ENCODE measurements at regions not wholly inside any gene's neighbourhood (a gene's known extent, or its start where the extent isn't known, plus 50 kb on each side); places are given as distances from the start of the nearest gene placed in this dataset.
"Not testable (repeated sequence)": the region's sequence is repeated elsewhere in the genome, so short reads cannot be mapped to it uniquely, and the experiment has no call there.

DNA sequence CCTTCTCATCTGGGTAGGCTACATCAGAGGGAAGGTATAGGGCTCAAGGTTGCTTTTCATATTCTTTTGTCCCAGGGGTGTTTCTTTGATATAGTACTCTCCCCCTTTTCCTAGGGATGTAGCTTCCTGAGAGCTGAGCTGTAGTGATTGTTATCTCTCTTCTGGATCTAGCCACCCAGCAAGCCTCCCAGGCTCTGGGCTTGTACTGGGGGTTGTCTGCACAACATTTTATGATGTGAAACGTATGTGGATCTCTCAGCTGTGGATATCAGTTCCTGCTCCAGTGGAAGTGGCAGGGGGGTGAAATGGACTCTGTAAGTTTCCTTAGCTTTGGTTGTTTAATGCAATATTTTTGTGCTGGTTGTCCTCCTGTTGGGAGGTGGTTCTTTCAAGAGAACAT, 437.3 kb upstream of the SYNCRIP start:
- DNase-seq (ENCODE audit: low read depth in 2 of 2), result no peak

DNA sequence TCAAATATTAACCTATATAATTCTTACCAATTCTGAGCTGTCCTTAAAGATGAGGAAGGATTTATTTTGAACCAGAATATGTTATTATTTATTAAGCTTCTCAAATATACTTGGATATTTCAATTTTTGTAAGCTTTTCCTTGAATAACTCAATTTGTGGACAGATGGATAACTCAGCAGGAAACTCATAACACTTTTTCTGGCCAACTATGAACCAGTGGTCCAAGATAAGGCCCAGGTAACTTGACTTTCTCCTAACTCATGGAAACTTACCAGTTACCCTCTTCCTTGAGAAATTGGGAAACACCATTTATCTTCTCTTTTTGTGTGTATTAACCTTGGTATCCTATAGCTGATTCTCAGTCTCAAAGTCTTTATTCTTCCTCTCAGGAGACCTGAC, 427.5 kb upstream of the SYNCRIP start:
- DNase-seq (ENCODE audit: low read depth in 2 of 2), result no peak

DNA sequence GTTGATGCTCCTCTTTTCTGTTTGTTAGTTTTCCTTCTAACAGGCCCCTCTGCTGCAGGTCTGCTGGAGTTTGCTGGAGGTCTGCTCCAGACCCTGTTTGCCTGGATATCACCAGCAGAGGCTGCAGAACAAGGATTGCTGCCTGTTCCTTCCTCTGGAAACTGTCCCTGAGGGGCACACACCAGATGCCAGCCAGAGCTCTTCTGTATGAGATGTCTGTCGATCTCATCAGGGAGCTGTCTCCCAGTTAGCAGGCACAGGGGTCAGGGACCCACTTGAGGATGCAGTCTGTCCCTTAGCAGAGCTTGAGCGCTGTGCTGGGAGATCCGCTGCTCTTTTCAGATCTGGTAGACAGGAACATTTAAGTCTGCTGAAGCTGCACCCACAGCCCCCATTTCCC, 422.3 kb upstream of the SYNCRIP start:
- not testable (repeated sequence) for DNase-seq (ENCODE audit: low read depth in 2 of 2)

DNA sequence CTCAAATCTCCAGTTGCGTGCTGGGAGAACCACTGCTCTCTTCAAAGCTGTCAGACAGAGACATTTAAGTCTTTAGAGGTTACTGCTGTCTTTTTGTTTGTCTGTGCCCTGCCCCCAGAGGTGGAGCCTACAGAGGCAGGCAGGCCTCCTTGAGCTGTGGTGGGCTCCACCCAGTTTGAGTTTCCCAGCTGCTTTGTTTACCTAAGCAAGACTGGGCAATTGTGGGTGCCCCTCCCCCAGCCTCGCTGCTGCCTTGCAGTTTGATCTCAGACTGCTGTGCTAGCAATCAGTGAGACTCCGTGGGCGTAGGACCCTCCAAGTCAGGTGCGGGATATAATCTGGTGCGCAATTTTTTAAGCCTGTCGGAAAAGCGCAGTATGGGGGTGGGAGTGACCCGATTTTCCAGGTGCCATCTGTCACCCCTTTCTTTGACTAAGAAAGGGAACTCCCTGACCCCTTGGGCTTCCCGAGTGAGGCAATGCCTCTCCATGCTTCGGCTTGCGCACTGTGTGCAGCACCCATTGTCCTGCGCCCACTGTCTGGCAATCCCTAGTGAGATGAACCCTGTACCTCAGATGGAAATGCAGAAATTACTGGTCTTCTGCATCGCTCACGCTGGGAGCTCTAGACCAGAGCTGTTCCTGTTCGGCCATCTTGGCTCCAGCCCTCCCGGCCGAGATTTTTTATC, 414.8 kb upstream of the SYNCRIP start:
- DNase-seq (ENCODE audit: low read depth in 2 of 2), result not testable (repeated sequence)

DNA sequence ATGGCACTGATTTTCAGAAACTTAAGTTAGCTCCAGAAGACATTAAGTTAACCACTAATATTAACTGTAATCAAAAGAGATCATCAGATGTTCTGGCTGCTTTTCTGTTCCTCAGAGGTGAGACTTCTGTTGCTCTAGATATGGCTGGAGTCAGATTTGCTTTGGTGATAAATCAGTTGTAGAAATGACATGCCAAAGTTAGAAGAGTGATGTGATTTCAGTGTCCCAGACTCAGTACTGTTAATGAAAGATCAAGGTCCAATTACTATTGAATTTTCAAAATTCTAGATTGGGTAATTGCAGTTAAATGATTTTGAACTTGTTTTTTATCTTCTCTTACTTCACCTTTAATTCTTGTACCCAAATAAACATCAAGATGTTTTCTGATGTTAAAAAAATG, 402.4 kb upstream of the SYNCRIP start:
- DNase-seq (ENCODE audit: low read depth in 2 of 2), result no peak

DNA sequence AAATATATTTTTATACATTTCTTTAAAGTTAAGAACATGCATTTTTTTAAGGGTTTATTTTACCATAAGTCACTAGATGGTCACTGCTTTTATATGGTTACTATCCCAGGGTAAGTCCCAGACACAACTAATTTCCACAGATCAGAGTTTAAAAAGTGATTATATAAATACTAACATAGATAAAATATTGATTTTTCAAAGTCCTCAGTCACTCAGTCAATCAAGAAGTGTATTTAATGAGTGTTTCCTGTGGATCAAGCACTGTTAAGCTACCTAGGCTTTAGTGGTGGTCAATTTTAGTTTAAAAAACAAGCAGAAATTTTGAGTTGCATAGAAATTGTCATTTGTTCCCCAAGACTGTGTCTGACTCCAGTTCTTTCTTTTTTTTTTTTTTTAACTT, 399.5 kb upstream of the SYNCRIP start:
- no peak for DNase-seq (ENCODE audit: low read depth in 2 of 2)

DNA sequence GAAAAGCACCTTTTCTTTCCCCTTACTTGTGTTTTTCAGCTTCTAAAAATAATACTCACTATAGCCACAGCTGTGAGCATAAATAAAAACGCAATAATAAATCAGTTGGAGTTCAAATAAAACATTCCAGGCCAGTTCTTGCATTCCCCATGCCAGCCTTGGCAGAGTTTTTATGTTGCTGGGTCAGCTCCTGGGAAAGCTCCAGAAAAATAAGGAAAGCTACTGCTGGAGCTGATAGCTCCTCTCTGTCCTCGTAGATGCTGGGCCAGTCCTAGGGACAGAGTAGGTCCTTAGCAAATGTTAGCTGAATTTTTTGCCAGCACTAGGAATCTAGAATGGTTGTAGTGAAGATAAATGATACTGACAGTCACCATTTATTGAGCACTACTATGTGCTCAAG, 389.0 kb upstream of the SYNCRIP start:
- DNase-seq (ENCODE audit: low read depth in 2 of 2), result no peak

DNA sequence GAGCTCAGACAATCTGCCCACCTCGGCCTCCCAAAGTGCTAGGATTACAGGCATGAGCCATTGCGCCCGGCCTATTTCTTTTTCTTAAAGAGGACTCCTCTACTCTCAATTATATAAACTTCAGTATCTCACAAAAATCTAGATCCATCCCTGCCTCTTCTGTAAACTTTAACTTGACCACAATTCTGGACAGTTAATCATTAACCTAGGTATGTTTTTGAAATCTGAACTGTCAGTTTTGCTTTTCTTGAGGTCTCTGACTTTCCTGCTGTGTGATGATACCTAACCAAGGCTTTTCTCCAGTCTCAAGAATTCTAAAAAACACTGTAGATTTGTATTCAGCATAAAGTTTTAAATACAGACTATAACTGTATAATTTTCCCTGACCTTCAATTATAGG, 388.2 kb upstream of the SYNCRIP start:
- no peak for DNase-seq (ENCODE audit: low read depth in 2 of 2)

DNA sequence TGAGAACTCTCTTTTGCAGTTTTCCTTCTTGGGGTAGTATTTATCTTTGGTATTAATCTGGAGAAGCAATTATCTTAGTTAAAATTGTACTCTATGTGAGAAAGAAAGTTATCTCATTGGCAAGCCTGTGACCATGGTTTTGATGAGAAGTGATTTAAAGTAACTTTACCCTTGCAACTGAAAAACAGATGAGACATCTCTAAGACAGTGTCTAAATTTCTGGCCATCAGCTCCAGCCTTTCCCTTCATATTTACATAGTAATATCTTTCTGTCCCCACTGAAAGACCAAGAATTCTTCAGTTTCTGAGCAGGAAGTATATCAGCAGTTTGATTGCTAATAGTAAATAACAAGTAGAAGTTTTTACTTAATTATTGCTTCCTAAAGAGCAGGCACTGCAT, 386.1 kb upstream of the SYNCRIP start:
- DNase-seq (ENCODE audit: low read depth in 2 of 2), result no peak

DNA sequence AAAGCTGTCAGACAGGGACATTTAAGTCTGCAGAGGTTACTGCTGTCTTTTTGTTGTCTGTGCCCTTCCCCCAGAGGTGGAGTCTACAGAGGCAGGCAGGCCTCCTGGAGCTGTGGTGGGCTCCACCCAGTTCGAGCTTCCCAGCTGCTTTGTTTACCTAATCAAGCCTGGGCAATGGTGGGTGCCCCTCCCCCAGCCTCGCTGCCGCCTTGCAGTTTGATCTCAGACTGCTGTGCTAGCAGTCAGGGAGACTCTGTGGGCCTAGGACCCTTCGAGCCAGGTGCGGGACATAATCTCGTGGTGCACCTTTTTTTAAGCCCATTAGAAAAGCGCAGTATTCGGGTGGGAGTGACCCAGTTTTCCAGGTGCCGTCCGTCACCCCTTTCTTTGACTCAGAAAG, 384.2 kb upstream of the SYNCRIP start:
- not testable (repeated sequence) for DNase-seq (ENCODE audit: low read depth in 2 of 2)

DNA sequence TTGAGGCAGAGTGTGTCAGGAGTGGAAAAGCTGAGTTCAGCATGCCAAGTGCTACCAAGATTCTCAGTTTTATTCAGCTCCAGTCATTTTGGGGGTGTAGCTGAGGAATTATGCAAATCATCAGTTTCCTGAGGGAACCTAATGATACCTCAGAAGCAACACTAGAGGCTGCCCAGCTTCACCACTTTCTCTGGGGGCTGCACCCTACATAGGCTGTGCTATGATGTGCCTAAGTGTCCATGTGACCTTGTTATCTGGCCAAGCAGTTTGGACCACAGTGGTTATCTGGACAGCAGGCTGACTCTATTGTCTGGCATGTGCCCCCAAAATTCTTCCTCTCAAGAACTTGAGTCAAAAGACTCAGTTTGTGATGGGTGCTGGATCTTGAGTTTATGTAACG, 374.6 kb upstream of the SYNCRIP start:
- no peak for DNase-seq (ENCODE audit: low read depth in 2 of 2)

DNA sequence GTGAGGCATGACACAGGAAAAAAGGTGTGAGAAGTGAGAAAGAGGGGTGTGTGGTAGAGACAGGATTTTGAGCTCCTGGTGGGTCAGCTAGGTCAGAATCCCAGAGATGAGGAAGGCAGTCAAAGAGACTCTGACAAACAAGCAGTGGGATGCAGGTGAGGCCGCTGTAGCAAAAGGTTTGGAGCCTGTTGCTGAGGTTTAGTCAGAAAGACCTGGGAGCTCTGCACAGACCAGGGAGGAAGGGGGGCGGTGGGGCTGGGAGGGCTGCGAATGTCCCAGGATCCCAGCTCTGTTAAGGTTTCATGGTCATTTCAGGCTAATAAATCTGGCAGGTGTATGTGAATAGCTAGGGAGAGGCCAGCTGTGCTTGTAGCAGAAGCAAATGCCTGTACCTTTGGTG, 373.9 kb upstream of the SYNCRIP start:
- DNase-seq (ENCODE audit: low read depth in 2 of 2), result no peak

DNA sequence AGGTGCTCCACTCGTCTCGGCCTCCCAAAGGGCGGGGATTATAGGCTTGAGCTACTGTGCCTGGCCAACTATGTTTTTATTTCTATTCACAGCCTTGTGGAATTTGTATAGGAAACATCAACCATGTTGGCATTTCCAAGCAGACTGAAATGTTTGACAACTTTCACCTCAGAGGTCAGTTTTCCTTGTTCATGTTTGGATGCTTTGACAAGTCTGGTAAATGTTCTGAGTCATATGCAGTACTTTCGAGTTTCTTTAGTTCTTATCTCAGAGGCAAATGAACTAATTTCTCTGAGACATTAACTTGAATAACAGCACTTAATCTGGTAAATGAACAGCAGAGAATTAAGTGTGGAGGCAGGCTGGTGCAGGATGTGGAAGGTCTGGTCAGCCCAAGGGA, 373.4 kb upstream of the SYNCRIP start:
- no peak for DNase-seq (ENCODE audit: low read depth in 2 of 2)

DNA sequence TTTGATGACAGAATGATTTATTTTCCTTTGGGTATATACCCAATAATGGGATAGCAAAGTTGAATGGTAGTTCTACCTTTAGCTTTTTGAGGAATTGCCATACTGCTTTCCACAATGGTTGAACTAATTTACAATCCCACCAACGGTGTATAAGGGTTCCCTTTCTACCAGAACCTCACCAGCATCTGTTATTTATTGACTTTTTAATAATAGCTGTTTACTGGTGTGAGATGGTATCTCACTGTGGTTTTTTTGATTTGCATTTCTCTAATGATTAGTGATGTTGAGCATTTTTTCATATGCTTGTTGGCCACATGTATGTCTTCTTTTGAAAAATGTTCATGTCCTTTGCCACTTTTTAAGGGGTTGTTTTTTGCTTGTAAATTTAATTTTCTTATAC, 370.3 kb upstream of the SYNCRIP start:
- not testable (repeated sequence) for DNase-seq (ENCODE audit: low read depth in 2 of 2)

DNA sequence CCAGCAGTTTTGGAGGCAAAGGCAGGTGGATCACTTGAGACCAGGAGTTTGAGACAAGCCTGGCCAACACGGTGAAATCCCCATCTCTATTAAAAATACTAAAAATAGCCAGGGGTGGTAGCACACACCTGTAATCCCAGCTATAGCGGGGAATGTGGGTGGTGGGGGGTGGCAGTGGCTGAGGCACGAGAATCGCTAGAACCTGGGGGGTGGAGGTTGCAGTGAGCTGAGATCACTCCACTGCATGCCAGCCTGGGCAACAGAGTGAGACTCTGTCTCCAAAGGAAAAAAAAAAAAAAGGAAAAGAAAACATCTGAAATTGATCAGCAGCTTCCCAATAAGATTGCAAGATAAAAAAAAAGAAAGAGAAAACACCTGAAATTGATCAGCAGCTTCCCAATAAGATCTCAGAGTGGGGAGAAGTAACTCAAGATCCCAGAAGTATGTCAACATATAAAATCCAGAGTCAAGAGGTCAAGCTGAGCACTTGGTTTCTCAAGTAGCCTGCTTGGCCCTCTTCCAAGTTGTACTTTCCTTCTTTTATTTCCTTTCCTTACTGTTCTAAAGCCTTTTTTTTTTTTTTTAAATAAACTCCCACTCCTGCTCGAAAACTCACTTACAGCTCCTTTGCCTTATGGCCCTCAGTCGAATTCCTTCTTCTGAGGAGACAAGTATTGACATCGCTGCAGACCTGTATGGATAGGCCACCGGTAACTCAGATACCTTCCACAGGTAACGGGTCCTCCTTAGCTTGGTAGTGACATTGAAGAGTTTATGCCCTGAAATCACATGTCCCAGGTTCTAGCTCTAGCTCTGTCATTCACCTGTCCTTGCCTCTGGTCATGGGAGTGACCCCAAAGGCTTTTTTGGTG, 368.5 kb upstream of the SYNCRIP start:
- no peak for DNase-seq (ENCODE audit: low read depth in 2 of 2)

DNA sequence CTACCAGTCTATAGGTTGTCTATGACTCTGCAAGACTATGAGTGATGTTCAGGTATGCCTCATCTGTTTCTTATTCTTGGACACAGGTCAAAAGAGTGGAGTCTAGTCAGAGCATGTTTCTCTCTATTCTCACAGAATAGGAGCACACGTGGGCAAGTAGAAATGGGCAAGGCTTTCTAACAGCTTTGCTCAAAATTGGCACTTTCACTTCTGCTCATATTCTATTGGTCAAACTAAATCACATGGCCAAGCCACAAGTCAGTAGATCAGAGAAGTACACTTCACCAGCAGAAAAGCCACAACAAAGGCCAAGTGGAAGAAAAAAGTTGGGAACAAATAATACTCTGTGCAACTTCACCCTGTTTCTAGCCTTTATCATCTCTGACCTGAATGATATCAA, 354.5 kb upstream of the SYNCRIP start:
- DNase-seq (ENCODE audit: low read depth in 2 of 2), result no peak

DNA sequence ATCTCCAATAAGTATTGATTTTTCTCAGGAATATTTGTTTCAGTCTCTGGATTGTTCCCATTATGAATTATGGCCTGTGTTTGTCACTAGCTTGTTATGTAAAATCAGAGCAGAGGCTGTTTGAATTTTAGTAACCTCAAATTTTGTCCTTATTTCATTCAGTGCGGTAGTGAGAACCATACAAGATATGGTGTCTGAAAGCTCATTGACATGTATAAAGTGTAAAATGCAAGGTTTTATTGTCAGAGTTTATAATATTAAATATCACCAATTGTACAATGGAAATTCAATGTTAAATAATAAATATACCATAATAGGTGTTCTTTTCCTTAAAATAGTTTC, 353.3 kb upstream of the SYNCRIP start:
- DNase-seq (ENCODE audit: low read depth in 2 of 2), result no peak

DNA sequence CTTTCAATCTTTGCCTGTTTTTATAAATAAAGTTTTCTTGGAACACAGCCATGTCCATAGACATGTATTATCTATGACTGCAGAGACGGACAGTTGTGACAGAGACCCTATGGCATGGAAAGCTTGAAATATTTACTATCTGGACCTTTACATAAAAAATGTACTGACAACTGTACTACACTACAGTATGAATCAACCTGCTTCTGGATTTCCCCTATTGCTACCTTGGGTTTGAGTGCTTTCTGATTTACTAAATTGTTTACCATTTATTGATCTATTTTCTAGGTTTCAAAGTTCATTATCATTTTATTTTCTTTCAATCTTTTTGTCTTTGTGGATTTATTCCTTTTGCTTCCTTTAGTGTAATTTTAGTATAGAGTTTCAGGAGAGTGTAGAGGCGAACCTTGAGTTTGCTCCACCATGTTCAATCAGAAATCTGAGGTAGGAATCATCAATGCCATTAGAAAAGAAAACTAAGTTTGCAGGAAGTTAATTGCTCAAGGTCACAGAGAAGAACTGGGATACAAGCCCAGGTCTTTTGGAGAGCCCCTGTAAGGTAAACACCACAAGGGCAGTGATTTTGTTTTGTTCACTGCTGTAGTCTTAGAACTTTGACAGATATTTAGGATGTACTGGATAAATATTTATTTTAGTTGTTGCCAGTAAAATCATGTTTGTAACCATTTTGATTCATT, 352.8 kb upstream of the SYNCRIP start:
- DNase-seq (ENCODE audit: low read depth in 2 of 2), result no peak

DNA sequence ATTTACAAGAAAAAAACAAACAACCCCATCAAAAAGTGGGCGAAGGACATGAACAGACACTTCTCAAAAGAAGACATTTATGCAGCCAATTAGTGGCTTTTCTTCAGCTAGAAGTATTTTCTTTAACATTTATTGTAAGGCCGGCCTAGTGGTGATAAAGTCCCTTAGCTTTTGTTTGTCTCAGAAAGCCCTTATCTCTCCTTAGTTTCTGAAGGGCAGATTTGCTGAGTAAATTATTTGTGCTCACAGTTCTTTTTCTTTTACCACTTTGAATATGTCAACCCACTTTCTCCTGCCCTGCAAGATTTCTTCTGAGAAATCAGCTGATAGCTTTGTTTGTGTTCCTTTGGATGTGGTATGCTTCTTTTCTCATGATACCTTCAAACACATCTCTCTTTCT, 344.0 kb upstream of the SYNCRIP start:
- DNase-seq (ENCODE audit: low read depth in 2 of 2), result no peak

DNA sequence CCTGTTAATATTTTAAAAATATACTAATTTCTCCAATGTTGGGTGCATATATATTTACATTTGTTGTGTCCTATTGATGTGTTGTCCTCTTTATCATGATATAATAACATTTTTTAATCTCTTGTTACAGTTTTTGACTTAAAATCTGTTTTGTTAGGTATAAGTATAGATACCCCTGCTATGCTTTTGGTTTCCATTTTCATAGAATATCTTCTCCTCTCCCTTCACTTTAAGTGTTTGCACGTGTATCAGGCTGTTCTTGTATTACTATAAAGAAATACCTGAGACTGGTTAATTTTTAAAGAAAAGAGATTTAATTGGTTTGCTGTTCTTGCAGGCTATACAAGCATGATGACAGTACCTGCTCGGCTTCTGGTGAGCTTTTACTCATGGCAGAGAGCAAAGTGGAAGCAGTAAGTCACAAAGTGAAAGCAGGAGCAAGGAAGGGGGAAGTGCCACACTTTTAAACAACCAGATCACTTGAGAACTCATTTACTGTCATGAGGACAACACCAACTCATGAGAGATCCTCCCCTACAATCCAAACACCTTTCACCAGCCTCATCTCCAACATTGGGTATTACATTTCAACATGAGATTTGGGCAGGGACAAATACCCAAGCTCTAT, 340.5 kb upstream of the SYNCRIP start:
- DNase-seq (ENCODE audit: low read depth in 2 of 2), result no peak

DNA sequence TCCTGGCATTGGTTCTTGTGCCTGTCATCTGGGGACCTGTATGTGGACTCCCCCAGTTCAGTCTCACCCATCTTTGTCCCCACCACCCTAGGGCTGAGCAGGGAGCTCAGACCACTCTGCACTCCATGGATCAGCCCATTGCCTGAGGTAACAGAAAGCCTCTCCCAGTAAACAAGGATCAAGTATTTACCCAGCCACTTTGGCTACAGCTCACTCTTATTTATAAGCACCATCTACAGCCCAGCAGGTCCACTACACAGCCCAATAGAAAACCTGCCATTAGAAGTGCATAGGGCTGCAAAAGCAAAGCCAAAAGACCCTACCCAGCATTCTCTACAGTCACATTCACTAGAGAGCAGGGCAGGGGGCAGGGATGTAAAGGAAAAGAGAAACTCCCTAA, 335.0 kb upstream of the SYNCRIP start:
- DNase-seq (ENCODE audit: low read depth in 2 of 2), result no peak

DNA sequence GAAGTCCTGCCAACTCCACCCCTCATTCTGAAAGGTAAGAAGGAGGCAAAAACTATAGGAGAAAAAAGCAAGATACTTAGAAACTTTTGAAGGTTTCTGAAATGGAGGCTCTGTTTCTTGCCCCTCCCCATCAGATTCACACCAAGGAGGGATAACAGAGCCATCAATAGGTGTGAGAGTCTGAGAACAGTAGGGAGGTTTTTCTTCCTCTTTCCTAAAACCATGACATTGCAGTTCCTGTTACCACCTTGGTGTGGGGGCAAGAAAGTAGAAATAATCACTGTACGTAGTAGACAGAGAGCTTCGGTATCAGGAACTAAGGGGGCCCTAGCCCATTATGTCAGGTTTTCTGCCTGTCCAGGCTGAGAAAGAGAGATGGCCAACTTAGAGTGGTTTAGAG, 333.3 kb upstream of the SYNCRIP start:
- no peak for DNase-seq (ENCODE audit: low read depth in 2 of 2)

DNA sequence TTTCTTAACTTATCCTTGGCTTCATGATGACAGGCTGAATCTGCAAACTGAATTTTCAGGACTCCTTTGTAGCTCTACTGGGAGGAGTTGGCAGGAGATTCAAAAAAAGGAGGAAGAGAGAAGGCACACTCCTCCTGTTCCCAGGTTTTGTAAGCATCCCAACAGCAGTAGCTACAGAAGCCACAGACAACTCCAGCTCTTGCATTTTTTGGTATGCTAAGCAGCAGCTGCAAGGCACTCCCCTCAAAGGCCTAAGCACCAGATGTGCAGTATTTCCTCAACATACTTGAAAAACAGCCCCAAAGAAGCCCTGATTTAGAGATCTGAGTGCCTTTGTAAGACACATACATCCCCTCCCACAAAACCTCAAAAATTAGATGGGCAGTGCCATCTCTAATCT, 328.6 kb upstream of the SYNCRIP start:
- no peak for DNase-seq (ENCODE audit: low read depth in 2 of 2)
